ENCODE measurements at regions not wholly inside any gene's neighbourhood (a gene's known extent, or its start where the extent isn't known, plus 50 kb on each side); places are given as distances from the start of the nearest gene placed in this dataset.

GRCh38 chr5:82820961-82821845 lies 256.0 kb downstream of the TMEM167A start:
- Histone ChIP-seq H3K27ac (ENCODE audit: low read depth in 1 of 2, low read length in 1 of 2) (no peak overlapping the region), H3K27me3 (ENCODE audit: control insufficient read depth in 3 of 3, insufficient read depth in 3 of 3, low read length in 2 of 3) (no peaks in the 10 kb centered on the region), H3K4me1 (ENCODE audit: control insufficient read depth in 5 of 5, insufficient read depth in 5 of 5, low read length in 5 of 5) (peaks cover 0 to 4% (median 0%) of the 10 kb centered on the region in 5 donors), H3K36me3 (ENCODE audit: control insufficient read depth in 4 of 4, insufficient read depth in 4 of 4, low read length in 4 of 4) (no peaks in the 10 kb centered on the region), H3K9ac (ENCODE audit: insufficient read depth in 1 of 2, low read length in 2 of 2) (no peak overlapping the region), H3K4me3 (no peak overlapping the region), H3K9me3 (ENCODE audit: control insufficient read depth in 4 of 4, insufficient read depth in 3 of 4, low read length in 3 of 4) (no peaks in the 10 kb centered on the region)
- DNase-seq (no peak), ATAC-seq (ENCODE audit: insufficient read depth, low FRiP score) (no peak)
- 76 to 83% methylated on average over 10 of the region's 10 CpGs for WGBS, 2 donors
- TF ChIP-seq CTCF (IDR thresholded peaks at IDR 0.05; ENCODE audit: control extremely low read depth, extremely low read depth) = no peak

- no peak for ATAC-seq (ENCODE audit: insufficient read depth, low FRiP score)
- no peaks in the 10 kb centered on the region for H3K27me3 ChIP-seq (ENCODE audit: control insufficient read depth in 3 of 3, insufficient read depth in 3 of 3, low read length in 2 of 3)
- H3K9me3 ChIP-seq (ENCODE audit: control insufficient read depth in 4 of 4, insufficient read depth in 3 of 4, low read length in 3 of 4) = no peaks in the 10 kb centered on the region
- no peak for TF ChIP-seq CTCF (IDR thresholded peaks at IDR 0.05; ENCODE audit: control extremely low read depth, extremely low read depth)
- H3K27ac ChIP-seq (ENCODE audit: low read depth in 1 of 2, low read length in 1 of 2) = no peak overlapping the region
- WGBS, 2 donors = 78 to 82% methylated on average over 1 of the region's 1 CpG
- H3K9ac ChIP-seq (ENCODE audit: insufficient read depth in 1 of 2, low read length in 2 of 2) = no peak overlapping the region
- no peak overlapping the region for H3K4me3 ChIP-seq
- DNase-seq = no peak
- H3K36me3 ChIP-seq (ENCODE audit: control insufficient read depth in 4 of 4, insufficient read depth in 4 of 4, low read length in 4 of 4) = no peaks in the 10 kb centered on the region
- peaks cover 0 to 4% (median 0%) of the 10 kb centered on the region in 5 donors for H3K4me1 ChIP-seq (ENCODE audit: control insufficient read depth in 5 of 5, insufficient read depth in 5 of 5, low read length in 5 of 5)
Observed at GRCh38 chr5:82820188-82820587, 257.0 kb downstream of the TMEM167A start.

GRCh38 chr5:82817897-82818676 lies 259.1 kb downstream of the TMEM167A start:
- ATAC-seq (ENCODE audit: insufficient read depth, low FRiP score) (no peak), DNase-seq (no peak)
- Histone ChIP-seq H3K36me3 (ENCODE audit: control insufficient read depth in 4 of 4, insufficient read depth in 4 of 4, low read length in 4 of 4) (no peaks in the 10 kb centered on the region), H3K9me3 (ENCODE audit: control insufficient read depth in 4 of 4, insufficient read depth in 3 of 4, low read length in 3 of 4) (no peaks in the 10 kb centered on the region), H3K4me1 (ENCODE audit: control insufficient read depth in 5 of 5, insufficient read depth in 5 of 5, low read length in 5 of 5) (peaks cover 0 to 22% (median 0%) of the 10 kb centered on the region in 5 donors), H3K27ac (ENCODE audit: low read depth in 1 of 2, low read length in 1 of 2) (no peak overlapping the region), H3K27me3 (ENCODE audit: control insufficient read depth in 3 of 3, insufficient read depth in 3 of 3, low read length in 2 of 3) (no peaks in the 10 kb centered on the region), H3K4me3 (no peak overlapping the region), H3K9ac (ENCODE audit: insufficient read depth in 1 of 2, low read length in 2 of 2) (no peak overlapping the region)
- no peak for TF ChIP-seq CTCF (IDR thresholded peaks at IDR 0.05; ENCODE audit: control extremely low read depth, extremely low read depth)
- WGBS, 2 donors = 85 to 92% methylated on average over 7 of the region's 7 CpGs
